H9 (cell line): ENCODE measurements at regions not wholly inside any gene's neighbourhood (a gene's known extent, or its start where the extent isn't known, plus 50 kb on each side); places are given as distances from the start of the nearest gene placed in this dataset.

ENCODE experiments used
- DNase-seq: peaks from one replicate; pipeline ENCODE4 v3.0.0-alpha.2; 2017
- H2AFZ ChIP-seq: one replicate; pipeline ENCODE4 v1.6.1; 2013; ENCODE audit warnings: mild to moderate bottlenecking, low read length, control low read depth, moderate library complexity
- H2AK5ac ChIP-seq: 2 replicates; pipeline ENCODE4 v1.6.1; 2013; ENCODE audit warnings: low read length, control low read depth, mixed read lengths; ENCODE audit not compliant: insufficient read length
- H2BK120ac ChIP-seq: one replicate; pipeline ENCODE4 v1.6.1; 2013; ENCODE audit warnings: low read depth, mild to moderate bottlenecking, low read length, control low read depth, inconsistent platforms; ENCODE audit not compliant: poor library complexity, severe bottlenecking
- H2BK12ac ChIP-seq: 2 replicates; pipeline ENCODE4 v1.6.1; 2013; ENCODE audit warnings: low read length, control low read depth, mixed read lengths, low read depth; ENCODE audit not compliant: insufficient read length
- H2BK15ac ChIP-seq: 2 replicates; pipeline ENCODE4 v1.6.1; 2013; ENCODE audit warnings: low read depth, low read length, control low read depth
- H2BK20ac ChIP-seq: one replicate; pipeline ENCODE4 v1.6.1; 2013; ENCODE audit warnings: low read depth, mild to moderate bottlenecking, low read length, control low read depth, inconsistent platforms; ENCODE audit not compliant: poor library complexity, severe bottlenecking
- H2BK5ac ChIP-seq: 2 replicates; pipeline ENCODE4 v1.6.1; 2013; ENCODE audit warnings: low read length, control low read depth, mixed read lengths; ENCODE audit not compliant: insufficient read length
- H3K14ac ChIP-seq: 2 replicates; pipeline ENCODE4 v1.6.1; 2013; ENCODE audit warnings: low read length, control low read depth; ENCODE audit not compliant: insufficient read depth
- H3K18ac ChIP-seq: 2 replicates; pipeline ENCODE4 v1.6.1; 2013; ENCODE audit warnings: low read depth, mild to moderate bottlenecking, mixed read lengths, low read length, control low read depth; ENCODE audit not compliant: insufficient read length
- H3K23ac ChIP-seq: 2 replicates; pipeline ENCODE4 v1.6.1; 2013; ENCODE audit warnings: low read length, control low read depth, mixed read lengths, low read depth; ENCODE audit not compliant: insufficient read length
- H3K23me2 ChIP-seq: 2 replicates; pipeline ENCODE4 v1.6.1; 2013; ENCODE audit warnings: low read depth, mild to moderate bottlenecking, mixed read lengths, low read length, control low read depth; ENCODE audit not compliant: insufficient read length, poor library complexity, severe bottlenecking
- H3K27ac ChIP-seq: 2 replicates; pipeline ENCODE4 v1.5.1; 2013; ENCODE audit warnings: low read length, control low read depth, mixed read lengths, low read depth; ENCODE audit not compliant: insufficient read length
- H3K27me3 ChIP-seq: 2 replicates; pipeline ENCODE4 v1.6.1; 2013; ENCODE audit warnings: low read length, control low read depth, inconsistent platforms; ENCODE audit not compliant: insufficient read depth
- H3K4ac ChIP-seq: 2 replicates; pipeline ENCODE4 v1.6.1; 2013; ENCODE audit warnings: low read depth, mild to moderate bottlenecking, control low read depth, inconsistent platforms, low read length, moderate library complexity
- H3K4me1 ChIP-seq: 2 replicates; pipeline ENCODE4 v1.6.1; 2013; ENCODE audit warnings: low read length, control low read depth, inconsistent platforms; ENCODE audit not compliant: insufficient read depth
- H3K4me2 ChIP-seq: 2 replicates; pipeline ENCODE4 v1.6.1; 2013; ENCODE audit warnings: low read length, control low read depth, mixed read lengths; ENCODE audit not compliant: insufficient read length, insufficient read depth
- H3K56ac ChIP-seq: 2 replicates; pipeline ENCODE4 v1.6.1; 2013; ENCODE audit warnings: low read depth, mild to moderate bottlenecking, mixed read lengths, low read length, control low read depth; ENCODE audit not compliant: insufficient read length
- H3K79me1 ChIP-seq: 2 replicates; pipeline ENCODE4 v1.6.1; 2013; ENCODE audit warnings: low read depth, mild to moderate bottlenecking, moderate library complexity, low read length, control low read depth, inconsistent platforms; ENCODE audit not compliant: insufficient read depth, poor library complexity, severe bottlenecking
- H3K79me2 ChIP-seq: 2 replicates; pipeline ENCODE4 v1.6.1; 2013; ENCODE audit warnings: low read length, control low read depth, inconsistent platforms; ENCODE audit not compliant: insufficient read depth
- H3K9ac ChIP-seq: 2 replicates; pipeline ENCODE4 v1.6.1; 2013; ENCODE audit warnings: low read length, control low read depth, mixed read lengths; ENCODE audit not compliant: insufficient read length; ENCODE audit errors: extremely low read depth
- H3K9me3 ChIP-seq: one replicate; pipeline ENCODE4 v1.6.1; 2013; ENCODE audit warnings: low read depth, low read length, inconsistent platforms; ENCODE audit not compliant: control insufficient read depth
- H3T11ph ChIP-seq: one replicate; pipeline ENCODE4 v1.6.1; 2013; ENCODE audit warnings: mild to moderate bottlenecking, low read length, control low read depth, inconsistent platforms
- H4K20me1 ChIP-seq: one replicate; pipeline ENCODE4 v1.6.1; 2013; ENCODE audit not compliant: control insufficient read depth, insufficient read length, insufficient read depth
- H4K5ac ChIP-seq: 2 replicates; pipeline ENCODE4 v1.6.1; 2013; ENCODE audit warnings: low read depth, mild to moderate bottlenecking, mixed read lengths, low read length, control low read depth; ENCODE audit not compliant: insufficient read length
- H4K8ac ChIP-seq: replicated peaks from 2 replicates; pipeline ENCODE4 v1.6.1; 2013; ENCODE audit warnings: low read length, control low read depth, mixed read lengths, low read depth; ENCODE audit not compliant: insufficient read length
- H4K91ac ChIP-seq: 2 replicates; pipeline ENCODE4 v1.6.1; 2013; ENCODE audit warnings: low read depth, mild to moderate bottlenecking, moderate library complexity, mixed read lengths, low read length, control low read depth; ENCODE audit not compliant: insufficient read length
- H3K27ac Mint-ChIP-seq, 3 experiments: 2 replicates in 2 of 3; 3 replicates in 1 of 3; pipeline ENCODE4 v1.8.0; 2020 to 2021; ENCODE audit warnings: mixed read lengths in 3 of 3, mild to moderate bottlenecking in 1 of 3, moderate library complexity in 1 of 3
- H3K27me3 Mint-ChIP-seq: 2 replicates; pipeline ENCODE4 v1.8.0; 2021; ENCODE audit warnings: low read depth, mild to moderate bottlenecking, moderate library complexity, mixed read lengths
- H3K36me3 Mint-ChIP-seq, 3 experiments: 2 replicates in 2 of 3; 3 replicates in 1 of 3; pipeline ENCODE4 v1.8.0; 2020 to 2021; ENCODE audit warnings: low read depth in 3 of 3, mixed read lengths in 3 of 3; ENCODE audit not compliant: insufficient read depth in 1 of 3
- H3K4me1 Mint-ChIP-seq, 2 experiments: 2 replicates each; pipeline ENCODE4 v1.8.0; 2020; ENCODE audit warnings: mixed read lengths in 2 of 2
- H3K4me3 Mint-ChIP-seq, 2 experiments: 2 replicates in 1 of 2; 3 replicates in 1 of 2; pipeline ENCODE4 v1.8.0; 2020 to 2021; ENCODE audit warnings: mild to moderate bottlenecking in 2 of 2, mixed read lengths in 2 of 2, moderate library complexity in 1 of 2
- H3K9me3 Mint-ChIP-seq, 2 experiments: 2 replicates in 1 of 2; 3 replicates in 1 of 2; pipeline ENCODE4 v1.8.0; 2020; ENCODE audit warnings: mild to moderate bottlenecking in 2 of 2, mixed read lengths in 2 of 2, moderate library complexity in 1 of 2
- WGBS: extraction: QIAGEN DNeasy Blood & Tissue Kit; methylation state at CpG from one replicate; pipeline ENCODE4 v1.1.7; 2013; ENCODE audit warnings: missing lambda C conversion rate, low lambda C conversion rate, mixed read lengths; ENCODE audit not compliant: insufficient read length; ENCODE audit errors: extremely low coverage; 5-methylcytosine and 5-hydroxymethylcytosine counted together
- TF ChIP-seq, protein P1 (sequence below): fragments of 200-600 bp; sonication (generic); conservative IDR thresholded peaks from 3 replicates; pipeline ENCODE4 v1.8.0; 2021; ENCODE audit warnings: antibody characterized with exemption, mild to moderate bottlenecking

DNA sequence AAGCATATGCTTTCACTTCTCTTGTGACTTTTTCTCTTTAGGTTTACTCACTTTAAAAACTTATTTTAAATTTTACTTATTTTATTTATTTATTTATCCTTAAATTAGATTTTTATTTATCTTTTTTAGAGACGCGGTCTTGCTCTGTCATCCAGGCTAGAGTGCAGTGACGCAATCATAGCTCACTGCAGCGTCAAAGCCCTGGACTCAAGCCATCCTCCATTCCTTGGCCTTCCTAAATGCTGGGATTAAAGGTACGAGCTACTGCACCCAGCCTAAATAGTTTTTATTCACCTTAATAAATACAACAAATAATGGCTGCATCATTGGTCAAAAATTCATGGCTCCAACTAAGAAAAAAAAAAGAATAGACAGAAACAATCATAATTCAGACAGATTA lies 415.7 kb upstream of the FIGN start:
- no peaks in the 10 kb centered on the region for H3K79me2 ChIP-seq
- no peaks in the 10 kb centered on the region for H4K20me1 ChIP-seq
- H2AFZ ChIP-seq = no peak overlapping the region
- H4K5ac ChIP-seq = no peak overlapping the region
- no peak overlapping the region for H3K9ac ChIP-seq
- H3K9me3 Mint-ChIP-seq = no peaks in the 10 kb centered on the region
- H2AK5ac ChIP-seq = no peak overlapping the region
- H3K14ac ChIP-seq = no peak overlapping the region
- no peak overlapping the region for H3K23ac ChIP-seq
- H3T11ph ChIP-seq = no peak overlapping the region
- H2BK12ac ChIP-seq = no peak overlapping the region
- H3K18ac ChIP-seq = no peak overlapping the region
- H3K4me1 Mint-ChIP-seq = no peaks in the 10 kb centered on the region
- H3K36me3 Mint-ChIP-seq = no peaks in the 10 kb centered on the region
- no peak overlapping the region for H3K4me2 ChIP-seq
- no peaks in the 10 kb centered on the region for H3K4me1 ChIP-seq
- no peaks in the 10 kb centered on the region for H3K23me2 ChIP-seq
- H3K4ac ChIP-seq = no peak overlapping the region
- no peak overlapping the region for H2BK5ac ChIP-seq
- H3K27me3 ChIP-seq = no peaks in the 10 kb centered on the region
- H4K91ac ChIP-seq = no peak overlapping the region
- no peaks in the 10 kb centered on the region for H3K79me1 ChIP-seq
- H3K4me3 Mint-ChIP-seq = no peak overlapping the region
- H2BK120ac ChIP-seq = no peak overlapping the region
- WGBS = no CpG with 5 or more reads among the region's 5 CpGs
- H2BK15ac ChIP-seq = no peak overlapping the region
- H2BK20ac ChIP-seq = no peak overlapping the region
- H4K8ac ChIP-seq = no peak overlapping the region
- H3K27me3 Mint-ChIP-seq = no peaks in the 10 kb centered on the region
- H3K56ac ChIP-seq = no peak overlapping the region
- DNase-seq = no peak
- H3K27ac ChIP-seq = no peak overlapping the region
- TF ChIP-seq, protein P1, sequence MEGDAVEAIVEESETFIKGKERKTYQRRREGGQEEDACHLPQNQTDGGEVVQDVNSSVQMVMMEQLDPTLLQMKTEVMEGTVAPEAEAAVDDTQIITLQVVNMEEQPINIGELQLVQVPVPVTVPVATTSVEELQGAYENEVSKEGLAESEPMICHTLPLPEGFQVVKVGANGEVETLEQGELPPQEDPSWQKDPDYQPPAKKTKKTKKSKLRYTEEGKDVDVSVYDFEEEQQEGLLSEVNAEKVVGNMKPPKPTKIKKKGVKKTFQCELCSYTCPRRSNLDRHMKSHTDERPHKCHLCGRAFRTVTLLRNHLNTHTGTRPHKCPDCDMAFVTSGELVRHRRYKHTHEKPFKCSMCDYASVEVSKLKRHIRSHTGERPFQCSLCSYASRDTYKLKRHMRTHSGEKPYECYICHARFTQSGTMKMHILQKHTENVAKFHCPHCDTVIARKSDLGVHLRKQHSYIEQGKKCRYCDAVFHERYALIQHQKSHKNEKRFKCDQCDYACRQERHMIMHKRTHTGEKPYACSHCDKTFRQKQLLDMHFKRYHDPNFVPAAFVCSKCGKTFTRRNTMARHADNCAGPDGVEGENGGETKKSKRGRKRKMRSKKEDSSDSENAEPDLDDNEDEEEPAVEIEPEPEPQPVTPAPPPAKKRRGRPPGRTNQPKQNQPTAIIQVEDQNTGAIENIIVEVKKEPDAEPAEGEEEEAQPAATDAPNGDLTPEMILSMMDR = no peak
- H3K9me3 ChIP-seq = no peaks in the 10 kb centered on the region
- no peak overlapping the region for H3K27ac Mint-ChIP-seq
